ENCODE measurements at regions not wholly inside any gene's neighbourhood (a gene's known extent, or its start where the extent isn't known, plus 50 kb on each side); places are given as distances from the start of the nearest gene placed in this dataset.

- ChIA-PET CTCF (no interaction called here), POLR2A (ENCODE audit: low non-redundant PET) (no interaction called here)
- Histone ChIP-seq H3K9me3 (ENCODE audit: low read depth, low read length, poor library complexity, severe bottlenecking) (no peaks in the 10 kb centered on the region), H3K27ac (ENCODE audit: low read depth, low read length, poor library complexity, severe bottlenecking) (no peak overlapping the region), H3K4me3 (ENCODE audit: low read depth, low read length, poor library complexity, severe bottlenecking) (no peak overlapping the region), H3K4me1 (ENCODE audit: insufficient read depth, low read length, poor library complexity, severe bottlenecking) (peaks cover 2% of the 10 kb centered on the region), H3K27me3 (replicated peaks; ENCODE audit: insufficient read depth, low read depth, low read length, poor library complexity) (no peaks in the 10 kb centered on the region), H3K36me3 (ENCODE audit: insufficient read depth, low read length, poor library complexity, severe bottlenecking) (no peaks in the 10 kb centered on the region)
- no TSS peak for BruUV-seq (replicated peaks)
- no peak for TF ChIP-seq EZH2 (IDR thresholded peaks at IDR 0.05; ENCODE audit: borderline replicate concordance, low read depth, low read length, poor library complexity, severe bottlenecking)
- TF ChIP-seq, protein P1, sequence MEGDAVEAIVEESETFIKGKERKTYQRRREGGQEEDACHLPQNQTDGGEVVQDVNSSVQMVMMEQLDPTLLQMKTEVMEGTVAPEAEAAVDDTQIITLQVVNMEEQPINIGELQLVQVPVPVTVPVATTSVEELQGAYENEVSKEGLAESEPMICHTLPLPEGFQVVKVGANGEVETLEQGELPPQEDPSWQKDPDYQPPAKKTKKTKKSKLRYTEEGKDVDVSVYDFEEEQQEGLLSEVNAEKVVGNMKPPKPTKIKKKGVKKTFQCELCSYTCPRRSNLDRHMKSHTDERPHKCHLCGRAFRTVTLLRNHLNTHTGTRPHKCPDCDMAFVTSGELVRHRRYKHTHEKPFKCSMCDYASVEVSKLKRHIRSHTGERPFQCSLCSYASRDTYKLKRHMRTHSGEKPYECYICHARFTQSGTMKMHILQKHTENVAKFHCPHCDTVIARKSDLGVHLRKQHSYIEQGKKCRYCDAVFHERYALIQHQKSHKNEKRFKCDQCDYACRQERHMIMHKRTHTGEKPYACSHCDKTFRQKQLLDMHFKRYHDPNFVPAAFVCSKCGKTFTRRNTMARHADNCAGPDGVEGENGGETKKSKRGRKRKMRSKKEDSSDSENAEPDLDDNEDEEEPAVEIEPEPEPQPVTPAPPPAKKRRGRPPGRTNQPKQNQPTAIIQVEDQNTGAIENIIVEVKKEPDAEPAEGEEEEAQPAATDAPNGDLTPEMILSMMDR (conservative IDR thresholded peaks at IDR 0.05; ENCODE audit: low read depth, low read length), result no peak
- intact Hi-C loops (cut with micrococcal nuclease; ENCODE audit: unreplicated experiment), result no loop called here
- no peak for DNase-seq (ENCODE audit: low spot score)
These were observed 260.0 kb downstream of the REEP3 start for GRCh38 chr10:63781226-63781625.

DNA sequence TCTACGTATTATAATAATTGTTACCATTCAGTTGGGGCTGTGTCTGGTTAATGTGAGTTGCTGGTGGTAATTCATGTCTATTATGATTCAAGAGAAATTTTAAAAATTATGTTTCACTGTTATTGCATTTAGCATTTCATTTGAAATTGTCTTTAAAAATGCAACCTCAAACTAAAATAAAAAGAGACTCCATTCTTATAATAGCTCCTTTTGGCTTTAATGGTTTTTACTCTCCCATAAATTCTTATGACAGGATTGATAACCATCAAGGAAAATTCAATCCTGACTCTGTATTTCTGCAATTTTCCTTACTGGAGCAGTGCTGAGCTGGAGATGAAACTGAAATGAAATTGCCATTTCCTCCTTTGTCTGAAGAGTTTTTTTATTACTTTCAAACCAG is 262.7 kb downstream of the REEP3 start:
- H3K27me3 ChIP-seq (replicated peaks; ENCODE audit: insufficient read depth, low read depth, low read length, poor library complexity), result no peaks in the 10 kb centered on the region
- POLR2A ChIA-PET (ENCODE audit: low non-redundant PET), result no interaction called here
- H3K27ac ChIP-seq (ENCODE audit: low read depth, low read length, poor library complexity, severe bottlenecking), result no peak overlapping the region
- no peaks in the 10 kb centered on the region for H3K4me1 ChIP-seq (ENCODE audit: insufficient read depth, low read length, poor library complexity, severe bottlenecking)
- no peak for DNase-seq (ENCODE audit: low spot score)
- H3K9me3 ChIP-seq (ENCODE audit: low read depth, low read length, poor library complexity, severe bottlenecking), result no peaks in the 10 kb centered on the region
- no peak for TF ChIP-seq EZH2 (IDR thresholded peaks at IDR 0.05; ENCODE audit: borderline replicate concordance, low read depth, low read length, poor library complexity, severe bottlenecking)
- no TSS peak for BruUV-seq (replicated peaks)
- no peaks in the 10 kb centered on the region for H3K36me3 ChIP-seq (ENCODE audit: insufficient read depth, low read length, poor library complexity, severe bottlenecking)
- H3K4me3 ChIP-seq (ENCODE audit: low read depth, low read length, poor library complexity, severe bottlenecking), result no peak overlapping the region
- intact Hi-C loops (cut with micrococcal nuclease; ENCODE audit: unreplicated experiment), result no loop called here
- CTCF ChIA-PET, result no interaction called here

GRCh38 chr10:63788152-63788821 is 267.1 kb downstream of the REEP3 start:
- ChIA-PET CTCF (no interaction called here), POLR2A (ENCODE audit: low non-redundant PET) (no interaction called here)
- Histone ChIP-seq H3K36me3 (ENCODE audit: insufficient read depth, low read length, poor library complexity, severe bottlenecking) (no peaks in the 10 kb centered on the region), H3K4me3 (ENCODE audit: low read depth, low read length, poor library complexity, severe bottlenecking) (no peak overlapping the region), H3K9me3 (ENCODE audit: low read depth, low read length, poor library complexity, severe bottlenecking) (no peaks in the 10 kb centered on the region), H3K27me3 (replicated peaks; ENCODE audit: insufficient read depth, low read depth, low read length, poor library complexity) (no peaks in the 10 kb centered on the region), H3K27ac (ENCODE audit: low read depth, low read length, poor library complexity, severe bottlenecking) (no peak overlapping the region), H3K4me1 (ENCODE audit: insufficient read depth, low read length, poor library complexity, severe bottlenecking) (no peaks in the 10 kb centered on the region)
- DNase-seq (ENCODE audit: low spot score), result no peak
- BruUV-seq (replicated peaks), result no TSS peak
- no peak for TF ChIP-seq EZH2 (IDR thresholded peaks at IDR 0.05; ENCODE audit: borderline replicate concordance, low read depth, low read length, poor library complexity, severe bottlenecking)
- TF ChIP-seq, protein P1 (conservative IDR thresholded peaks at IDR 0.05; ENCODE audit: low read depth, low read length), result no peak
- intact Hi-C loops (cut with micrococcal nuclease; ENCODE audit: unreplicated experiment), result no loop called here

Data from A673 (cell line).